ENCODE measurements at regions not wholly inside any gene's neighbourhood (a gene's known extent, or its start where the extent isn't known, plus 50 kb on each side); places are given as distances from the start of the nearest gene placed in this dataset.

- intact Hi-C loops (cut with DNase I): no loop called here
- no peaks in the 10 kb centered on the region for H3K36me3 ChIP-seq (ENCODE audit: control insufficient read depth in 2 of 3, insufficient read depth in 3 of 3, low read length in 3 of 3)
- DNase-seq (no peak), FAIRE-seq (no peak)
- TF ChIP-seq CTCF (IDR thresholded peaks at IDR 0.05; ENCODE audit: borderline replicate concordance, extremely low read depth, insufficient read depth): no peak
- H3K9me3 ChIP-seq (ENCODE audit: control insufficient read depth in 2 of 3, insufficient read depth in 1 of 3, low read length in 3 of 3): no peaks in the 10 kb centered on the region
- no peak overlapping the region for H3K4me3 ChIP-seq (ENCODE audit: low read length in 3 of 3)
- no peak overlapping the region for H3K27ac ChIP-seq (ENCODE audit: low read depth in 2 of 2, low read length in 2 of 2)
- H3K9ac ChIP-seq (ENCODE audit: low read length in 3 of 3): no peak overlapping the region
- H3K27me3 ChIP-seq (ENCODE audit: control insufficient read depth, insufficient read depth, low read length): no peaks in the 10 kb centered on the region
- no peaks in the 10 kb centered on the region for H3K4me1 ChIP-seq (ENCODE audit: control insufficient read depth in 2 of 3, insufficient read depth in 2 of 3, low read depth in 1 of 3, low read length in 3 of 3)
Measured at GRCh38 chr13:74645586-74645985, 511.4 kb upstream of the KLF12 start.

GRCh38 chr13:74644229-74644628 is 510.0 kb upstream of the KLF12 start:
- DNase-seq (no peak), FAIRE-seq (no peak)
- Histone ChIP-seq H3K27me3 (ENCODE audit: control insufficient read depth, insufficient read depth, low read length) (no peaks in the 10 kb centered on the region), H3K4me1 (ENCODE audit: control insufficient read depth in 2 of 3, insufficient read depth in 2 of 3, low read depth in 1 of 3, low read length in 3 of 3) (no peaks in the 10 kb centered on the region), H3K27ac (ENCODE audit: low read depth in 2 of 2, low read length in 2 of 2) (no peak overlapping the region), H3K9me3 (ENCODE audit: control insufficient read depth in 2 of 3, insufficient read depth in 1 of 3, low read length in 3 of 3) (no peaks in the 10 kb centered on the region), H3K4me3 (ENCODE audit: low read length in 3 of 3) (no peak overlapping the region), H3K9ac (ENCODE audit: low read length in 3 of 3) (no peak overlapping the region), H3K36me3 (ENCODE audit: control insufficient read depth in 2 of 3, insufficient read depth in 3 of 3, low read length in 3 of 3) (no peaks in the 10 kb centered on the region)
- TF ChIP-seq CTCF (IDR thresholded peaks at IDR 0.05; ENCODE audit: borderline replicate concordance, extremely low read depth, insufficient read depth): no peak
- intact Hi-C loops (cut with DNase I): no loop called here

GRCh38 chr13:74641586-74641985 is 507.4 kb upstream of the KLF12 start:
- H3K9me3 ChIP-seq (ENCODE audit: control insufficient read depth in 2 of 3, insufficient read depth in 1 of 3, low read length in 3 of 3): no peaks in the 10 kb centered on the region
- H3K4me1 ChIP-seq (ENCODE audit: control insufficient read depth in 2 of 3, insufficient read depth in 2 of 3, low read depth in 1 of 3, low read length in 3 of 3): no peaks in the 10 kb centered on the region
- intact Hi-C loops (cut with DNase I): no loop called here
- H3K9ac ChIP-seq (ENCODE audit: low read length in 3 of 3): no peak overlapping the region
- DNase-seq (no peak), FAIRE-seq (no peak)
- no peaks in the 10 kb centered on the region for H3K27me3 ChIP-seq (ENCODE audit: control insufficient read depth, insufficient read depth, low read length)
- H3K36me3 ChIP-seq (ENCODE audit: control insufficient read depth in 2 of 3, insufficient read depth in 3 of 3, low read length in 3 of 3): no peaks in the 10 kb centered on the region
- H3K4me3 ChIP-seq (ENCODE audit: low read length in 3 of 3): no peak overlapping the region
- H3K27ac ChIP-seq (ENCODE audit: low read depth in 2 of 2, low read length in 2 of 2): no peak overlapping the region
- TF ChIP-seq CTCF (IDR thresholded peaks at IDR 0.05; ENCODE audit: borderline replicate concordance, extremely low read depth, insufficient read depth): no peak

GRCh38 chr13:74633734-74634133 is 499.5 kb upstream of the KLF12 start:
- Histone ChIP-seq H3K27me3 (ENCODE audit: control insufficient read depth, insufficient read depth, low read length) (no peaks in the 10 kb centered on the region), H3K9ac (ENCODE audit: low read length in 3 of 3) (no peak overlapping the region), H3K4me3 (ENCODE audit: low read length in 3 of 3) (no peak overlapping the region), H3K36me3 (ENCODE audit: control insufficient read depth in 2 of 3, insufficient read depth in 3 of 3, low read length in 3 of 3) (no peaks in the 10 kb centered on the region), H3K27ac (ENCODE audit: low read depth in 2 of 2, low read length in 2 of 2) (no peak overlapping the region), H3K9me3 (ENCODE audit: control insufficient read depth in 2 of 3, insufficient read depth in 1 of 3, low read length in 3 of 3) (no peaks in the 10 kb centered on the region), H3K4me1 (ENCODE audit: control insufficient read depth in 2 of 3, insufficient read depth in 2 of 3, low read depth in 1 of 3, low read length in 3 of 3) (no peaks in the 10 kb centered on the region)
- TF ChIP-seq CTCF (IDR thresholded peaks at IDR 0.05; ENCODE audit: borderline replicate concordance, extremely low read depth, insufficient read depth): no peak
- no peak for FAIRE-seq
- DNase-seq: no peak
- intact Hi-C loops (cut with DNase I): no loop called here
